ENCODE measurements at regions not wholly inside any gene's neighbourhood (a gene's known extent, or its start where the extent isn't known, plus 50 kb on each side); places are given as distances from the start of the nearest gene placed in this dataset.

DNA sequence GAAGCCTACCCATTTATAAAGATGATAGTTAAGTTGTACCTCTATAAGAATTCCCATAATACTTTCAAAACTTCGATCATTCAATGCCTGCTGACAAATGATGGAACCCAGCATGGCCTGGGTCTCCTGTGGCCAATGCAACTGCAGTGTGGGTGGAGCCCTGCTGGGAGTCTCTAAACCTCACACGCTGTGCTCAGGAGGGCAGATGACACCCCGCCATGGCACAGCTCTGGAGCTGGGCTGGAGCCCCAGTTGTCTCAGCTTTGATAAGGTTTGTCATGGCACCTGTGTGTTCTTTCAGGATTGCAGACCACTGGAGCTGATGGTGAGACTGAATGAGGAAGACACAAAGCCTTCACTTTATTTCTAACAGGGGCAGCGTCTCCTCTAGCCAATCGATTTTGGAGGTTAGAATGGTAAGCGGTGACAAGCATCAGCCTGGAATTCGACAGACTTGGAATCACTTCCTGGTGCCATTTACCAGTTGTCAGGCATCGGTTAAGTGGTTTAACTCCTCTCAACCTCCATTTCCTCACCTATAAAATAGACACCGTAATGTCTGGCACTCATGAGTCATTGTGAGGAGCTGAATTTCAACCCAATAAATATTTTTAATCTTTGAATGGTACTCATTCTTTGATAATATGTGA, 383.6 kb upstream of the SALL3 start:
- no peak for DNase-seq (ENCODE audit: low read depth)

GRCh38 chr18:78596794-78597345, 382.7 kb upstream of the SALL3 start:
- DNase-seq (ENCODE audit: low read depth): no peak

DNA sequence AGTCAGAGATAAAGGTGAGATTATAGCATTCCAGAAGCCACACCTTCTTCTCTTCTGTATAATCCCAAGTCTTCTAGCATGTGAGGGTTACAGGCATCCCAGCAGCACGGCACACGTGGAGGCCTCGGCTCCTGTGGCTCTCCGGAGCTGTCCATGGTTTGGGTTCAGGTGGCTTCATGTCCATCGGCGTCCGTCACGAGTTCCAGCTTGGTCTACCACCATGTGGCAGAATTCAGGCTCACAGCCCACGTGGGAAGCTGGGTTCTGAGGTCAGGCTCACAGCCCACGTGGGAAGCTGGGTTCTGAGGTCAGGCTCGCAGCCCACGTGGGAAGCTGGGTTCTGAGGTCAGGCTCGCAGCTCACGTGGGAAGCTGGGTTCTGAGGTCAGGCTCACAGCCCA, 378.3 kb upstream of the SALL3 start:
- DNase-seq (ENCODE audit: low read depth): no peak

GRCh38 chr18:78601923-78602322, 377.7 kb upstream of the SALL3 start:
- no peak for DNase-seq (ENCODE audit: low read depth)

- no peak for DNase-seq (ENCODE audit: low read depth)
Observed at GRCh38 chr18:78602430-78602829, 377.2 kb upstream of the SALL3 start.

DNA sequence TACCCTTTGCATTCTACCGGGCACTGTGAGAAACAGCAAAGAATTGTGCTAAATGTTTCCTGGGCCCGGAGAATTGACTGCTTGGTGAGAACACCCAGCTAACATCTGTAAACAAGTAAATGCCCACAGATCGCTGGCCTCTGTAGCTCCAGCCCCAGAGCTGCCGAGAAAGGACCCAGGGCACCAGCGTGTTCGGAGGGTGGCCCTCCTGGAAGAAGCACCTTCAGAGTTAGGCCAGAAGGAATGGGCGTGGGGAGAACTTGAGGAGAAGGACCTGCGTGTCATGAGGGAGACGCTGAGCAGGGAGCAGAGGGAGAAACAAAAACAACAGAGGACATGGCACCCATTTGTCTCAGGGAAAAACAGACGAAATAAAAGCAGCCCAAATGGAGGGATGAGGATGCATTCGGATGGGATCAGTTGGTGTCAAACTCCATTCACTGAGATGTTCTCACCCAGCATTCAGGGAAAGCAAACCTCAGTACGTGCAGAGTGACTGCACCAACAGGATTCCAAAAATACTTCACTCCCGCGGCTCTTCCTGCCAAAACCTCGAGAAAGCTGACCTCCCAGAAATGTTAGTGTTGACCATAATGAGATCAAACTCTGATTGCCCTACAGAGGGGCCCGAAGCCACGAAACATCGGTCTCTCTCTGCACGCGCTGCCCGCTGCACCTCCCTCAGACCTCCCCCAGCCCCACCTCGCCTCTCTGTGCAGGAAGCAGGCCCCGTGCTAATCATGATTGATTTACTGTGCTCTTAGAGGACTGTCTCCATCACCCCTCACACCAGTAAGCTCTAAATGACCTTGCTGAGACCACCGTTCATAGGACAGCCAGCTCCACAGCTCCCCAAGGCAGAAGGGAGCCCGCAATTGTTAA, 376.3 kb upstream of the SALL3 start:
- DNase-seq (ENCODE audit: low read depth): no peak

DNA sequence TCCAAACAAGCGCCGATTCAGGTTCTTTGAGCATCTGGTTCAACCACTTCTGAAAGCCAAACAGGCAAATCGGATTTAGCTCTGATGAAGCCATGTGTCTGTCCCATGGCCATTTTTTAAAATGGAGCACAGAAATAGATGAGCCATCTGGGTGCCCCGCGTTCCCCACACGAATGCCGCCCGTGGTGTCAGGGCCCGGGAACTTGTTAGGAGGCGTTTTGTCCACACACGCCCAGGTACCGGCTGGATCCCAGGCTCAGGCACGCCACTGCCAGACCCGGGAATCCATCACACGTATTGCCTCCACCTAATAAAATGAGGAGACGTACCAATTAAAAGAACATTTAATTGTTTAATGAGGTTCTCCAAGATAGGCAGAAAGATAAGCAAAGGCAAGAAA, 374.4 kb upstream of the SALL3 start:
- DNase-seq (ENCODE audit: low read depth): no peak

DNA sequence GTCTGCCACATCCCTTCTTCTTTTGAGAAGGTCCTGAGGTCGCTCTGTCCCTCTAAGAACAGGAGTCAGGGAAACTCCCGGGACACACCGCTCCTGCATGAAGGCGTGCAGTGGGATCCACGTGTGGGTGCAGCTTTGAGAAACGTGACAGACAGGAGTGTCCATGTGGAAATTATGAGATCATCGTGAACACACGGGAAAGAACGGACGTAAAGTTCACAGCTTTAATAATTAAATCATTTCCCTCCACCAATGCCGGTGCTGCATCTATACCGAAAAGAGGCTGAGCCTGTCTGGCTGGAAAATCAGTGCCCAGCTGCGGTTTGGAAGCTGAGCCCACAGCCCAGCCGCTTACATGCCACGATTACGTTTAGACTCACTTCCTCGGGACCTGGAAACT, 372.4 kb upstream of the SALL3 start:
- no peak for DNase-seq (ENCODE audit: low read depth)

DNA sequence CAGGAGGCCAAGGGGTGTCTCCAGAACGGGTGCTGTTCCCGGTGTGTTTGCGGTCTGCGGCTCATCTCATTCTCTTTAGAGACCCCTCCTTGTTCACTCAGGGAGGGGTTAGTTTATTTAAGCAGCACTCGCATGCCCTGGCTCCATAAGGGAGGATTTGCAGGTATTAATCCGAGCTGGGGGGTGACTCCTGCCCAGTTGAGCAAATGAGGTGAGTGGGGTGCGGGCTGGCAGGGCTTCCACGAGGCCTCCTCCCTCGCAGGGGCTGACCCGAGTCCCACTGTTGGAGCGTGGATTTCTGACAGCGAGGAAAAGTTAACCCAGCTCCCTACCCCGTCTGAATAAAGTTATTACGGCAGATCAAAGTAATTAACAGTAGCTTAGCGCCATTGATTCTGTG, 371.8 kb upstream of the SALL3 start:
- DNase-seq (ENCODE audit: low read depth): no peak

DNA sequence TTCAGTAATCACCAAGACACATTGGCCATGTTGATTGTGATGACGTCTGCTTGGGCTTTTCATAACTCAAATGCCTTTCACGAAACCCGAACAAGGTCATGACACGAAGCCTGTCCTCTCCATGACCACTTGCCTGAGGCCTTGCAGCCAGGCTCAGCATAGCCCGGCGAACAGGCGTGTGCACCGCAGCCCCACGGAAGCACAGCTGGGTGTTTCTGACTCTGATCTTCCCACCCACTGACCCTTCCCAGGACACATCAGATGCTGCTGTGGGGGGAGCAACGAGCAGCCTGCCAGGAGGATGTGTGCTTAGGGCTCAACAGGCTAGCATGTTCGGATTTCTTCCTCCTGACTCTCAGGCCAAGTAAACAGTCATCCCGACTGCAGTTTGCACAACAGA, 369.4 kb upstream of the SALL3 start:
- no peak for DNase-seq (ENCODE audit: low read depth)

DNA sequence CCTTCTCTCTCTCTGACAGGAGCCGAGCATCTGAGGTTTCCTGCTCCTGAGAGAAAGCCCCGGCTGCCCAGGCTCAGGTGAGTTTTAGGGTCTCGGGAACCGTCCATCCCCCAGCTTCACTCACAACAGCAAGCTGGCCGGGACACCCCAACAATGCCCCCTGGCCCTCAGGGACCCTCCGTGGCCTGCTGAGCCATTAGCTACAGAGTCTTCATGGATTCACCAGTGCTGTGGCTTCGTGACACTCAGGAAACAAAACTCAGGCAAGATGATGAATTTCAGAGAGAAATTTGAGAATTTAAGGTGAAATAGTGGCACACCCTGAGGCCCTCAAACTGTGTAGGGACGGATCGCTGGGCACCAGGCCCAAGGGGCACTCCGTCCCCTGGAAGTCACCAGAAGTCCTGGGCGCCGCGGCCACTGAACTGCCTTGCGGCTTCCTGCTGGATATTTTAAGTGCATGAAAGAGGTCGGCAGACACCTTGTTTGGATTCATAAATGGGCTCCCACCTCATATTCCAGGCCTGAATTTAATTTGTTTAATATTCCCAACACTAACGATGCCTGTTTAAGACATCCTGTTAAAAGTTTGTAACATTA, 368.3 kb upstream of the SALL3 start:
- DNase-seq (ENCODE audit: low read depth): no peak

- DNase-seq (ENCODE audit: low read depth): no peak
Observed at GRCh38 chr18:78611869-78612268, 367.7 kb upstream of the SALL3 start.

DNA sequence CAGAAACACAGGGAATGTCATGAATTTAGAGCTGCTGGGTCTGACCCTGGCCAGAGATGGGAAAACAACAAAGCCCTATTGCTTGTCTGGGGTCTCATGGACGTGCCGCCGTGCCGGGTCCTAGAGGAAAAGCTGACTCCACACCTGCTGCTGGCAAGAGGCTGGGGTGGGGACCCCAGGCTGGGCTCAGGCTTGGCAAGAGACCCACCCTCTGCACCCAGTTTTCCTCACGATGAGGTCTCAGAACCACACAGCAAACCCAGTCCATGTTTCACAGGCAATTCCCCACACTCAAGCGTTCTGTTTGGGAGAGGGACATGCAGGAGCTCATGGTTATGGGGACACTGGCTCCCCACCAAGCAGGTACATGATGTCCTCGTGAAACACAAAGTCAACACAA, 367.3 kb upstream of the SALL3 start:
- no peak for DNase-seq (ENCODE audit: low read depth)

DNA sequence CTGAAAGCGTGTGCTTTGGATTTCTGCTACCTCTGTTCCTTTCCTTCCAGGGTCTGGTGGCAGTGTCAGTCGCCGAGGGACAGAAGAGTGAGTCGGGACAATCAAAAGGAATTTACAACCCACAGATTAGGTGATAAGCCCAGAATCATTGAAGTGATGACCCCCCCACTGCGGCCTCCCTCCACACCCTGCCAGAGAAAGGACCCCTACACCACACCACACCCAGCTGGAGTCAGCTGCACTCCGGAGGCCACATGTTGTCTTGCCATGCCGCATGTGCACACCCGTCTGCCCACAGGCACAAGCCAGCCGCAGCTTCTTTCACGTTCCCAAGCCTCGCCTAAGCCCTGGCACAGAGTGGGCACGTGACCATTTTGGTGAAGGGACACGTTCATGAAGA, 366.8 kb upstream of the SALL3 start:
- no peak for DNase-seq (ENCODE audit: low read depth)

GRCh38 chr18:78618726-78619125, 360.9 kb upstream of the SALL3 start:
- DNase-seq (ENCODE audit: low read depth): no peak

- DNase-seq (ENCODE audit: low read depth): no peak
Observed at GRCh38 chr18:78619854-78620253, 359.8 kb upstream of the SALL3 start.

- no peak for DNase-seq (ENCODE audit: low read depth)
Observed at GRCh38 chr18:78620326-78620725, 359.3 kb upstream of the SALL3 start.

- no peak for DNase-seq (ENCODE audit: low read depth)
Observed at GRCh38 chr18:78621141-78621755, 358.4 kb upstream of the SALL3 start.

- no peak for DNase-seq (ENCODE audit: low read depth)
Observed at GRCh38 chr18:78622251-78622906, 357.2 kb upstream of the SALL3 start.

- no peak for DNase-seq (ENCODE audit: low read depth)
Observed at GRCh38 chr18:78622907-78623541, 356.6 kb upstream of the SALL3 start.

DNA sequence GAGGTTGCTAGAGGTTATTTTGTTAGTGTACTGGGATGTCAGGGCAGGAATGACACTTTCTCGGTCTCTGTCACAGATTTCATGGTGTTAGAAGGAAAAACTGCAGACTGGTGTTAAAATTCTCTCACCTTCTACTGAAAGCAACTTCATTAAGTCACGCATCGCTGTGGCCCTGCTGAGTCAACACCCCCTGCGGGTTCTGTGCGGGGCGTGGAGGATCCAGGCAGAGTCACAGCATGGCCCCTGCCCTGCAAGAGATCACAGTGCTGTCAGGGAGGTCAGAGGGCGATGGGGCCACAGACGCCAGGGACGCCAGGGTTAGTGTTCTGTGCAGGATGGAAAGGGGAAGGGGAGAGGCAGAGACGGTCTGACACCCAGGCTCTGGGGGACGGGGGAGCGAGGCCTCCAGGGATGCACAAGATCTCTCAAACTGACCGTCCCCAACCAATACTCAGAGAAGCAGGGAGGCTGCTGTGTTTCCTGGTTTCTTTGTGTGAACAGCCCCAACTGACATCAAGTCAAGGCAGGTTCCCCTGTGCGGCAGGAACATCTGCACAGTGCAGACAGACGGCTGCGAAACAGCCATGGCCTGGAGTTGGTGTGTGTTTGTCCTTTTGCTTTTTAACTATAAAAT, 354.9 kb upstream of the SALL3 start:
- no peak for DNase-seq (ENCODE audit: low read depth)
